Skeletal muscle satellite cell (primary cell): ENCODE measurements at regions not wholly inside any gene's neighbourhood (a gene's known extent, or its start where the extent isn't known, plus 50 kb on each side); places are given as distances from the start of the nearest gene placed in this dataset.

Experiments used
- H3K27me3 ChIP-seq: 2 replicates; pipeline ENCODE4 v1.7.0; 2013; ENCODE audit warnings: low read length; ENCODE audit not compliant: control insufficient read depth, insufficient read depth
- H3K36me3 ChIP-seq: 2 replicates; pipeline ENCODE4 v1.7.0; 2013; ENCODE audit warnings: mild to moderate bottlenecking, control low read depth, low read length; ENCODE audit not compliant: insufficient read depth
- H3K4me1 ChIP-seq: 2 replicates; pipeline ENCODE4 v1.7.0; 2013; ENCODE audit warnings: low read length; ENCODE audit not compliant: control insufficient read depth, insufficient read depth
- H3K4me2 ChIP-seq: 2 replicates; pipeline ENCODE4 v1.7.0; 2013; ENCODE audit warnings: mild to moderate bottlenecking, low read length
- H3K4me3 ChIP-seq: 2 replicates; pipeline ENCODE4 v1.7.0; 2013; ENCODE audit warnings: low read length
- H3K9ac ChIP-seq: 2 replicates; pipeline ENCODE4 v1.7.0; 2013; ENCODE audit warnings: mild to moderate bottlenecking, low read depth, low read length, moderate library complexity
- H3K9me3 ChIP-seq: replicated peaks from 2 replicates; pipeline ENCODE4 v1.7.0; 2013; ENCODE audit warnings: mild to moderate bottlenecking, control low read depth, low read length

- Histone ChIP-seq H3K9ac (no peak overlapping the region), H3K36me3 (no peaks in the 10 kb centered on the region), H3K27me3 (peaks cover 47% of the 10 kb centered on the region), H3K4me1 (no peaks in the 10 kb centered on the region), H3K4me3 (no peak overlapping the region), H3K9me3 (no peaks in the 10 kb centered on the region), H3K4me2 (no peak overlapping the region)
Observed at GRCh38 chr1:10848109-10848684, 51.8 kb upstream of the CASZ1 start.

GRCh38 chr1:10850026-10850425 lies 53.6 kb upstream of the CASZ1 start:
- no peaks in the 10 kb centered on the region for H3K4me1 ChIP-seq

GRCh38 chr1:10851024-10852013 lies 54.9 kb upstream of the CASZ1 start:
- Histone ChIP-seq H3K27me3 (peaks cover 52% of the 10 kb centered on the region), H3K4me2 (no peak overlapping the region), H3K9ac (no peak overlapping the region), H3K36me3 (no peaks in the 10 kb centered on the region), H3K4me1 (no peaks in the 10 kb centered on the region), H3K9me3 (no peaks in the 10 kb centered on the region), H3K4me3 (no peak overlapping the region)

More at GRCh38 chr1:10850026-10850425, 53.6 kb upstream of the CASZ1 start:
- Histone ChIP-seq H3K4me3 (no peak overlapping the region), H3K27me3 (peaks cover 50% of the 10 kb centered on the region), H3K9ac (no peak overlapping the region), H3K36me3 (no peaks in the 10 kb centered on the region), H3K9me3 (no peaks in the 10 kb centered on the region), H3K4me2 (no peak overlapping the region)

- Histone ChIP-seq H3K4me3 (no peak overlapping the region), H3K36me3 (no peaks in the 10 kb centered on the region), H3K9ac (no peak overlapping the region), H3K4me1 (no peaks in the 10 kb centered on the region), H3K9me3 (no peaks in the 10 kb centered on the region), H3K27me3 (peaks cover 56% of the 10 kb centered on the region), H3K4me2 (no peak overlapping the region)
Observed at GRCh38 chr1:10852018-10852417, 55.6 kb upstream of the CASZ1 start.

- no peaks in the 10 kb centered on the region for H3K4me1 ChIP-seq
- no peak overlapping the region for H3K4me3 ChIP-seq
- H3K27me3 ChIP-seq, result peaks cover 61% of the 10 kb centered on the region
- H3K9me3 ChIP-seq, result no peaks in the 10 kb centered on the region
- no peak overlapping the region for H3K4me2 ChIP-seq
- no peaks in the 10 kb centered on the region for H3K36me3 ChIP-seq
- H3K9ac ChIP-seq, result no peak overlapping the region
Observed at GRCh38 chr1:10852486-10852885, 56.0 kb upstream of the CASZ1 start.

- Histone ChIP-seq H3K4me1 (no peaks in the 10 kb centered on the region), H3K36me3 (no peaks in the 10 kb centered on the region), H3K4me2 (no peak overlapping the region), H3K27me3 (peaks cover 67% of the 10 kb centered on the region), H3K9me3 (no peaks in the 10 kb centered on the region), H3K9ac (no peak overlapping the region), H3K4me3 (no peak overlapping the region)
Observed at GRCh38 chr1:10852998-10853520, 56.6 kb upstream of the CASZ1 start.

- H3K36me3 ChIP-seq, result no peaks in the 10 kb centered on the region
- peaks cover 68% of the 10 kb centered on the region for H3K27me3 ChIP-seq
- H3K9ac ChIP-seq, result no peak overlapping the region
- no peak overlapping the region for H3K4me2 ChIP-seq
- no peaks in the 10 kb centered on the region for H3K9me3 ChIP-seq
- no peak overlapping the region for H3K4me3 ChIP-seq
- H3K4me1 ChIP-seq, result no peaks in the 10 kb centered on the region
Observed at GRCh38 chr1:10853701-10854100, 57.3 kb upstream of the CASZ1 start.

GRCh38 chr1:10854856-10855459 lies 58.5 kb upstream of the CASZ1 start:
- H3K9me3 ChIP-seq, result no peaks in the 10 kb centered on the region
- H3K27me3 ChIP-seq, result peaks cover 62% of the 10 kb centered on the region
- no peak overlapping the region for H3K4me2 ChIP-seq
- H3K36me3 ChIP-seq, result no peaks in the 10 kb centered on the region
- no peak overlapping the region for H3K4me3 ChIP-seq
- no peak overlapping the region for H3K9ac ChIP-seq
- H3K4me1 ChIP-seq, result no peaks in the 10 kb centered on the region

GRCh38 chr1:10856176-10856683 lies 59.8 kb upstream of the CASZ1 start:
- no peak overlapping the region for H3K9ac ChIP-seq
- no peak overlapping the region for H3K4me3 ChIP-seq
- no peaks in the 10 kb centered on the region for H3K36me3 ChIP-seq
- no peaks in the 10 kb centered on the region for H3K4me1 ChIP-seq
- H3K4me2 ChIP-seq, result no peak overlapping the region
- peaks cover 62% of the 10 kb centered on the region for H3K27me3 ChIP-seq
- no peaks in the 10 kb centered on the region for H3K9me3 ChIP-seq

GRCh38 chr1:10856863-10857598 lies 60.6 kb upstream of the CASZ1 start:
- no peak overlapping the region for H3K4me3 ChIP-seq
- H3K27me3 ChIP-seq, result peaks cover 65% of the 10 kb centered on the region
- no peaks in the 10 kb centered on the region for H3K4me1 ChIP-seq
- H3K9me3 ChIP-seq, result no peaks in the 10 kb centered on the region
- no peak overlapping the region for H3K4me2 ChIP-seq
- H3K36me3 ChIP-seq, result no peaks in the 10 kb centered on the region
- H3K9ac ChIP-seq, result no peak overlapping the region

- Histone ChIP-seq H3K9me3 (no peaks in the 10 kb centered on the region), H3K4me3 (no peak overlapping the region), H3K4me1 (no peaks in the 10 kb centered on the region), H3K27me3 (peaks cover 62% of the 10 kb centered on the region), H3K4me2 (no peak overlapping the region), H3K9ac (no peak overlapping the region), H3K36me3 (no peaks in the 10 kb centered on the region)
Observed at GRCh38 chr1:10857687-10858086, 61.2 kb upstream of the CASZ1 start.
